ENCODE measurements at regions not wholly inside any gene's neighbourhood (a gene's known extent, or its start where the extent isn't known, plus 50 kb on each side); places are given as distances from the start of the nearest gene placed in this dataset.

DNA sequence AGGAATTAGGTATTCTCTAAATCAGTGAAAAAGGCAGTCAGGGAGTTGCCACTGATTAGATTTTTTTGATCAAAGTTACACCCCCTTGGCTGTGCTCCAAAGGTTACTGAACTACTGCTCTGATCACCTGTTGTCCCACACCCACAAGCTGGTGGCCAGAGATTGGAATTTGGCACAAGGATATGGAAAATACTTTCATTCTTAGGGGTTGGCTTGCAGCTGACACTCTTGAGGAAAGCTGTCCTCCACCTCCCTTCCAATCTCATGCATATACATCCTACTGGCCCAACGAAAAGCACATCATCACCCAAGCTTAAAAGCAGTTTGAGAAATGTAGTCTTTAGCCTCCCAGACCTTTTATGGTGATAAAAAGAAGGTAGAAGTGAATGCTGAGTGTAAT lies 329.5 kb upstream of the CHAC2 start:
- TF ChIP-seq POLR2A (IDR thresholded peaks at IDR 0.05) (no peak), EP300 (IDR thresholded peaks at IDR 0.05) (no peak)
- TF ChIP-seq, protein P1, sequence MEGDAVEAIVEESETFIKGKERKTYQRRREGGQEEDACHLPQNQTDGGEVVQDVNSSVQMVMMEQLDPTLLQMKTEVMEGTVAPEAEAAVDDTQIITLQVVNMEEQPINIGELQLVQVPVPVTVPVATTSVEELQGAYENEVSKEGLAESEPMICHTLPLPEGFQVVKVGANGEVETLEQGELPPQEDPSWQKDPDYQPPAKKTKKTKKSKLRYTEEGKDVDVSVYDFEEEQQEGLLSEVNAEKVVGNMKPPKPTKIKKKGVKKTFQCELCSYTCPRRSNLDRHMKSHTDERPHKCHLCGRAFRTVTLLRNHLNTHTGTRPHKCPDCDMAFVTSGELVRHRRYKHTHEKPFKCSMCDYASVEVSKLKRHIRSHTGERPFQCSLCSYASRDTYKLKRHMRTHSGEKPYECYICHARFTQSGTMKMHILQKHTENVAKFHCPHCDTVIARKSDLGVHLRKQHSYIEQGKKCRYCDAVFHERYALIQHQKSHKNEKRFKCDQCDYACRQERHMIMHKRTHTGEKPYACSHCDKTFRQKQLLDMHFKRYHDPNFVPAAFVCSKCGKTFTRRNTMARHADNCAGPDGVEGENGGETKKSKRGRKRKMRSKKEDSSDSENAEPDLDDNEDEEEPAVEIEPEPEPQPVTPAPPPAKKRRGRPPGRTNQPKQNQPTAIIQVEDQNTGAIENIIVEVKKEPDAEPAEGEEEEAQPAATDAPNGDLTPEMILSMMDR (IDR thresholded peaks at IDR 0.05), result no peak
